HG03135 (cell line): ENCODE measurements at regions not wholly inside any gene's neighbourhood (a gene's known extent, or its start where the extent isn't known, plus 50 kb on each side); places are given as distances from the start of the nearest gene placed in this dataset.
"Not testable (repeated sequence)": the region's sequence is repeated elsewhere in the genome, so short reads cannot be mapped to it uniquely, and the experiment has no call there.

ENCODE experiments used
- ATAC-seq: cut with Tn5 transposase; IDR thresholded peaks from one replicate; pipeline ENCODE4 v1.9.1; 2021; ENCODE audit warnings: mild to moderate bottlenecking, moderate library complexity; ENCODE audit not compliant: unreplicated experiment

DNA sequence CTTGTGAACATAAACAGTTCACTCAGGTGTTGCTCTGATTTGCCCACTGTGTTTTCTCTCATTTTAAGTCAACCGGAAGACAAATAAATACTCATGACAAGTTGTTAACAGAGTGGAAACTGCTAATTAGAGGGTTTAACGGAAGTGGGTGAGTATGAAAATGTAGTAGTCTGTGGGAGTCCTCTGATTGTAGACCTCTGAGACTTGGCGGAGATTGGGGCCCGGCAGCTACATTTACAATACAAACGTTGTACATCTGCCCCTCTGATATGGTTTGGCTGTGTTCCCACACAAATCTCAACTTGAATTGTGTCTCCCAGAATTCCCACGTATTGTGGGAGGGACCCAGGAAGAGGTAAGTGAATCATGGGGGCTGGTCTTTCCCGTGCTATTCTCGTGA, 107.3 kb upstream of the FAM98A start:
- ATAC-seq = no peak

DNA sequence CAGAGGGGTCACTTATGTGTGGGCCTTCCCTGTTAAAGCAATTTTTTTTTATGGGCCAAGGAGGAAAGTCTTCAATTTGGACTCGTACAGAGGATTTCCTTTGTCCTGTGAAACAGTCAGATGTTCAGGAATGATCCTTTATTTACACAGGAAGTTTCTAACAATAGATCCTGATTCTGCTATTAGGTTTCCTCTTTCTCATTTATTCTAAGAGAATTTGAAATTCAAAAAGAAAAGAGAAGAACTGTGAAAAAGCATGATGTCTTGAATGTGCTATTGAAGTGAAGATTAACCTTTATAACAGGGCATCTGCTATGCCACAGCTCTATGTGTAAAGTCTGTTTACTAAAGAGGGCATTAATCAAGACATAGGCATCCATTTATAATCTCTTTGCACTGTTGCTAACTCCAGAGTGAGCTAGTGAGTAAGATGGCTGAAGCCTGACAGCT, 105.3 kb upstream of the FAM98A start:
- no peak for ATAC-seq

DNA sequence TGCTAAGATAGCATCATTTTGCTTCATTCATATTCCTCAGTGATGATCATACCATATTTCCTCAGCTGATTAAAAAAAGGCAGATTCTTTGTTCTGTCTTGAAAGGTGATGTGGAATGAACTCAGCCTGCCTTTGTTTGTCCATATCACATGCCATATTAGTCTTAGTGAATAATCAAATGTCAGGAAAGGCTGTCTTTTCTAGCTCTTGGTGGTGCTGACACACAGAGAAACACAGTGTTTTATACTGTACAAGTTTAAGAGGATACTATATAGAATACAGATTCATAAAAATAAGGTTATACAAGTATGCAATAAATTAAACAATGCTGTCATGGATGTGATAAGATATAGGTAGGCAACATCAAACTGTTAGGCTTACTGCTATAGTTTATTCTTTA, 97.1 kb upstream of the FAM98A start:
- no peak for ATAC-seq

DNA sequence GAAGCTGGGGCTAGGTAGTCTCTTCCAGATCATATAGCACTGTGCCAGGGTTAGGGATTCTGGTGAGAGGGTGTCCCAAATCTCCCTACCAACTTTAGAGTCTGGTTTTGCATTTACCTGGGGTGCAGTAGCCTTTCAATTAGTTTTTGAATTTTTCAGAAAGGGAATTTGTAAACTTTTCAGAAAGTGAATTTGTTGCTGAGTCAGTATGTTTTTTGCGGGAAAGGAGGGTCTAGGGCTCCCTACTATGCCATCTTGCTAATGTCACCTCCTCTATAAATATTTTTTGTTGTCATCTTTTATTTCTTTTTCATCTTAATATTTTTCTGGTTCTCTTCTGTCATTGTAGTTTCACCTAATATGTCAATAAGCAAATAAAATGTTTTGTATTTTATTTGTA, 95.8 kb upstream of the FAM98A start:
- no peak for ATAC-seq

DNA sequence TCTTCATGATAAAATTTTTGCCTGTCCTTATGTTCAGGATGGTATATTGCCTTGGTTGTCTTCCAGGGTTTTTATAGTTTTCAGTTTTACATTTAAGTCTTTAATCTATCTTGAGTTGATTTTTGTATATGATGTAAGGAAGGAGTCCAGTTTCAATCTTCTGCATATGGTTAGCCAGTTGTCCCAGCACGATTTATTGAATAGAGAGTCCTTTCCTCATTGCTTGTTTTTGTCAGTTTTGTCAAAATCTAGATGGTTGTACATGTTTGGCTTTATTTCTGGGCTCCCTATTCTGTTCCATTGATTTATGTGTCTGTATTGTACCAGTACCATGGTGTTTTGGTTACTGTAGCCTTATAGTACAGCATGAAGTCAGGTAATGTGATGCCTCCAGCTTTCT, 91.6 kb upstream of the FAM98A start:
- ATAC-seq = not testable (repeated sequence)

DNA sequence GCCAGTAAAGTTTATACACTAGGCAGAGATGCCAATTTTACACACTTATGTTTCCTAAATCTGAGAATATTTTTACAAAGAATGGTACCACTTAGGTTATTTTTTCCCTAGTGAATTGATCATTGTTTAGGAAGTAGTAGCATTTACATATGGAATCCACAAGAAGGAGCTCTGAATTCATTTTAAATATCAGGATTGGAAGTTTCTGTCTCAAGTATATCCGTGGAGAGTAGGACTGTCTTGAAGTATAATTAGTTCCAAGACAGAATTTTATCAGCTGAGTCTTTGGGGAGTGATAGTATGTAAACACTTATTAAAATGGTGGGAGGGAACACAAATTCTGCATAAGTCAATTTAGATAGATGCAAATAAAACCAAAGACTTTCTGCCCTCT, 82.3 kb upstream of the FAM98A start:
- no peak for ATAC-seq

DNA sequence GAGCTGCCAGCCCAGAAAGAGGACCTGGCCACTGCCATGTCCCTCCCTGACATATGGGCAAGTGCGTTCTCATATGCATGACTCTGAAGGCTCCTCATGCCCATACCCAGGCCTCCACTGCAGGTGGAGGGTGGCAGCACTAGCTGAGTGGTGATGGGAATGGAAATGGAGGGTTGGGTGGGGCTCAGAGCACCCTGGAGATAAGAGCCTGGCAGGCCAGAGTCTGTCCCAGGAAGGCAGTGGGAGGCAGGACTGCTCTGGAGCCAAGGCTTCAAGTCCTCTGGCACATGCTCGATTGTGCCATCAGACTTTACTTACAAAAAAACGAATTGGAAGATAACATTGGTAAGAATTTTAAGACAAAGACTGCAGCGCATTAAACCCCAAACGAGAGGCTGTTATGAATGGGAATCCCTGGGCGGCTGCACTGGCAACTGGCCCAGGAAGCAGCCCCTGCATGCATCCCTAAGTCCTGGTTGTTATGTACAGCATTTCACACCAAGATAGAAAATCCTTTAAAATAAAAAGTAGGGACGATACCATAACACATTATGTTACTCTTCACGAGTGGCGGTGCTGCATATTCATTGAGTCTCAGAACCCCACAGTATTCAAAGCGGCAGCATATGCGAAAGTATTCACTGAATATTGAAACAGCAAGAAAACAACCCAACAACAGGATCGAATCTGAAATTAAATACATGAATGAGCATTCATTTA, 81.7 kb upstream of the FAM98A start:
- no peak for ATAC-seq

DNA sequence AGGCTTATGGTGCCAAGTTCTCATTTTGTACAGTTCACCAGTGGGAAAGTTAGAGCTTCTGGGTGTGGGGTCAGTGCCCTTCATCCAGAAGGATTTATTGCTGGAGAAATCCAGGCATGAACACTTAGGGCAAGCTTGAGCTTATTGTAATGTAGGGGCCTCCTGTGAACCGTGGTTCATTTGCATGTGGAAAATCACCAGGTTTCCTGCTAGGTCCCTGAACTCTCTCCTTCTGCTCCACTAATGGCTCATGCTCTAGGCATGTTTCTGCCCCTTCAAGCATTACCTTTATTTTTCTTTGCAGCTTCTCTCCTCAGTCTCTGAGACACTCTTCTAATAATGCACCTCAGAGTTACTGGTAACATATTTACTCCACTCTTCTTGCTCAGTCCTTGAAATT, 79.3 kb upstream of the FAM98A start:
- no peak for ATAC-seq

DNA sequence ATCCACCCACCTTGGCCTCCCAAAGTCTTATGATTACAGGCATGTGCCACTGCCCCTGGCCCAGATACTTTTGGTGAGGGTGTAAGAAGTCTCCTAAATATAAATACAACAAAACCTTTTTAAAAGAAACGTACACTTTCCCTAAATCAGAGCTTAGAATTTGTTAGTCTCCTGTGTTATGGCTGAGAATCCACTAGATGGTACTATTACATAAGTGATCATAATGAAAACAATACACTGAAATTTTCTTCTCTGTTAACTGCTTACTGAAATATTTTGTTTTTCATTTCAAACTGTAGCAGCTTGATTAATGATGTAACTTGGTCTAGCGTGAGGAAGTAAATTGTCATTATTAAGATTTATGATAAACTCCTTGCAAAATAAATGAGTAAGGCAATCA, 74.8 kb upstream of the FAM98A start:
- ATAC-seq = no peak

DNA sequence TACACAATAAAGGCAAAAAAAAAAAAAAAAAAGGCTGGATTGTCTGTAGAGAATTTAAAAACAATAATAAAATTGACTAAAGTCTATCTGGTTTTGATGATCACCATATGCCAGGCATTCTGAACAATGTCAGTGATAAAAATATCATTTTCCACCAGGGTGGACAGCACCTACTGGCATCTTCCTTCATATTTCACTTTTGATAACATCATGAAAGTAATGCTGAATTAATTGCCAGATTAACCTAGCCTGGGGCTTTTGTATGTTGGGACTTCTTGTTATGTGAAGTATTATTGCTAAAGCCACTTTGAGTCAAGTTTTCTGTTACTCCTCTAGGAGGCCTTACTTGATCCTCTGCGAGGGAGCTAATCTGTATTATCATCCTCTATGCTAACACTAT, 73.8 kb upstream of the FAM98A start:
- no peak for ATAC-seq

DNA sequence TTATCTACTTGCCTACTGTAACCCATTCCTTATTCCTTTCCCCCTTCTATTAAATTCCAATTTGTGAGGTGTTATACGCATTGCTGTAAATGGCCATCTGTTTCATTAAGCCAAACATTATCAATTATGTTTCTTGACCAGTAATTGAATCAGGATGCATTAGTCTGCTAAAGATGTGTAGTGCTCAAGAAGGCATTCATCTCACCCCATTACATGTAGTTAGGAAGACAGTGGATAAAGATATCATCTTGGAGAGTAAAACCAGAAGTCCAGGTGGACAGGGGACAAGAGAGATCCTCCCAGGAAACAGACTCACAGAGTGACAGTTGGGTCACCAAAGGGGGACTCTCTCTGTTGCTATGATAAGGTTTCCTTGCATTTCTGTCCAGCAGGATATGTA, 73.3 kb upstream of the FAM98A start:
- no peak for ATAC-seq

DNA sequence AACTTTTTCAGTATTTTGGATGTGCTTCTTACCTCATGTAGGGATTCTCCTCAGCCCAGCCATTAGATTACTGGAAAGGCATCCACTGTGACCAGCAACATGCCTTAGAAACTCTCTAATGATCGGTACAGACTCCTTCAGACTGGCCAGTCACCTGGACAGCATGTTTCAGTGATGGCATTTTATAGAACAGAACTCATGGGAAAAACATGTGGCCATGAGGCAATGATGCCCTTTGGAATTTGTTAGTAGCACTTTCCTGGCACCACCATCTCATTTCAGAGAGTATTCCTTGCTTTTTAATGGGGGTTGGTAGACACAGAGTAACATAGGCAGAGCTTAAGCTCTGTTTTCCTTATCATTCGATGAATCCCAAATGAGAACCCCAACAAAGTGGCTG, 72.1 kb upstream of the FAM98A start:
- ATAC-seq = no peak

DNA sequence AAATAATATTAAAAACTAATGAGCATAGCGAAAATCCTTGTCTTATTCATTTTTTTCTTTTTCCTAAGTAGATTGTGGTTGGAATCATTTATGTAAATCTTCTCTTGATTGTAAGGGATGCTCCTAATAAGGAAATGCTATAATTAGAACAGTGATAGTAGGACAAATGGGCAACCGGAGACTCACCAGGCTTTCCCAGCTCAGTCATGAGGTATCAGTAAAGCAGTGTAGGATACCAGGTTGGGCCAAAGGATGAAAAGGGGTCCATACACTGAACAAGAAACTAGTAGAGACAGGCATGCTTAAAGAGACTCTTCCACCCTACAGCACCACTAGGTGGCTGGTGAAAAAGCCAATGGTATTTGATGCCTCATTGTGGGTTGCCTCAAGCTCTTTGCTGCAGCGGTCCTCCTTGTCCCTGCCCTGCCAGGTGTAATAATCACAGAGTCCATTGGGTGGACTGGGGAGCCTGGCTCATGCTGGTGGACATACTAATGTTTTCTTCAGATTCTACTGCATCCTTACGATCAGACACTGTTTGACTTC, 71.4 kb upstream of the FAM98A start:
- no peak for ATAC-seq

DNA sequence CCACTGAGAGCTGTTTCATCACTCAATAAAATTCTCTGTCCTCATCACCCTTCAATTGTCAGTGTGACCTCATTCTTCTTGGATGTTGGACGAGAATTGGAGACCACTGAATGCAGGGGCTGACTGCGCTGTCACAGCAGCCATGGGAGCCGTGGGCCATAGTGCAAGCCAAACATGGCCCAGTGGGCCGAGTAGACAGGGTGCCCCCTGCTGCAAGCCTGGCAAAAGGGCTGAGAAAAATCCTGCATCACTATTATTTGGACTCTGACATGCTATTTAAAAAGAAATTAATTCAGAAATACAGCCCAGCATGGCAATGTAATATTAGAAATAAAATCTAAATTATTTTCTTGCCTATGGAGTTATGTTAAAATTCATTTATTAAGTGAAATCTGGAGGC, 67.8 kb upstream of the FAM98A start:
- no peak for ATAC-seq

DNA sequence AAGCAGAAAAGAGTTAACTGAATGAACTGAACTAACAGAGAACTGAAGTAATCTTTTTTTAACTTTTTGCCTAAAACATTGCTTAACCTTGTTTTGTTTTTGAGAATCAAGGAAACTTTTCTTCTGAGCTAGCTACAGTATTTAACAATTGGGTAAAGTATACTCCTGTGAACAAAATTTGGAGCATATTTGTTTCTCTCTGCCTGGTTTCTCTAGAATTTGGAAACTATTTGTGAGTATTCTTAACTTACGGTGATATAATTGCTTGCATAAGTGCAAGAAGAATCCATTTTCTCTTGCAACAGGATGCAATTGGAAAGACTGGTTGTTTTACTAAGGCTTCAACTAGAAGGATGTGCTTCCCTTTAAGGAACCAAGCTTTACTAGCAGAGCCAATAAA, 65.9 kb upstream of the FAM98A start:
- ATAC-seq = no peak

DNA sequence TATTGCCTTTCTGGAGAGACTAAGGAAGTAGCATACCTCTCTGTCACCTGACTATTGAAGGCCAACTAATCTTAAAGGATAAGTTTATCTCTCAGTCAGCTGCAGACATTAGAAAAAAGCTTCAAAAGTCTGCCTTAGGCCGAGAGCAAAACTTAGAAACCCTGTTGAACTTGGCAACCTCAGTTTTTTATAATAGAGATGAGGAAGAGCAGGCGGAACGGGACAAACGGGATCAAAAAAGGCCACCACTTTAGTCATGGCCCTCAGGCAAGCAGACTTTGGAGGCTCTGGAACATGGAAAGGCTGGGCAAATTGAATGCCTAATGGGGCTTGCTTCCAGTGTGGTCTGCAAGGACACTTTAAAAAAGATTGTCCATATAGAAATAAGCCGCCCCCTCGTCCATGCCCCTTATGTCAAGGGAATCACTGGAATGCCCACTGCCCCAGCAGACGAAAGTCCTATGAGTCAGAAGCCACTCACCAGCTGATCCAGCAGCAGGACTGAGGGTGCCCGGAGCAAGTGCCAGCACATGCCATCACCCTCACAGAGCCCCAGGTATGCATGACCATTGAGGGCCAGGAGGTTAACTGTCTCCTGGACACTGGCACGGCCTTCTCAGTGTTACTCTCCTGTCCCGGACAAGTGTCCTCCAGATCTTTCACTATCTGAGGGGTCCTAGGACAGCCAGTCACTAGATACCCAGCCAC, 61.5 kb upstream of the FAM98A start:
- no peak for ATAC-seq

DNA sequence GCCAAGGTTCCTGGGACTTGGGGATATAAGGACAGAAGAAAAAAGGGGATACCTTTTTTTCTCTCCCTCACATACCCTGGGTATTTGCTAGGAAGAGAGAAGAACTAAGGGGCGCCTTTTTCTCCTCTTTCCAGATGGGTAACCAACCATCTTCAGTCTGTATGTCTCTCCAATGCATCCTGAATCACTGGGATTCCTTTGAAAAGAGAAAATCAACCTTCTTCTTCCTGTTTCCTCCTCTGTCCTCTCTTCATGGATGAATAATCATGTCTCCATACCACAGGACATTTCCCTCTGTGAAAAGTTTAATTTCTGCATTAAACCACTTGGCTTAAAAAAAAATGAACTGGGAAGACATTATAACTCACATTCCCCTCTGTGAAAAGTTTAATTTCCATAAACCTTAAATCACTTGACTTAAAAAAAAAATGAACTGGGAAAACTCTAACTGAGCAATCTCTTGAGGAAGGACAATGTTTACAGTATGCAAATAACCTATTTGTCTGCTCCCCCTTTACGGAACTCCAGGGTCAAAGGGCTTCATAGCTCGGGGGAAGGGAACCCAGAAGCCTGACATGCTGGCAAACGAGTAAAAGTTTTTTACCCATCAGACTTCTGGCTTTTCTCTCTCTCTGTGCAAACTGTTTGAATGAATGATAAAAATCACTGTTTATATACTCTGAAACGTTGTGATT, 56.7 kb upstream of the FAM98A start:
- no peak for ATAC-seq

DNA sequence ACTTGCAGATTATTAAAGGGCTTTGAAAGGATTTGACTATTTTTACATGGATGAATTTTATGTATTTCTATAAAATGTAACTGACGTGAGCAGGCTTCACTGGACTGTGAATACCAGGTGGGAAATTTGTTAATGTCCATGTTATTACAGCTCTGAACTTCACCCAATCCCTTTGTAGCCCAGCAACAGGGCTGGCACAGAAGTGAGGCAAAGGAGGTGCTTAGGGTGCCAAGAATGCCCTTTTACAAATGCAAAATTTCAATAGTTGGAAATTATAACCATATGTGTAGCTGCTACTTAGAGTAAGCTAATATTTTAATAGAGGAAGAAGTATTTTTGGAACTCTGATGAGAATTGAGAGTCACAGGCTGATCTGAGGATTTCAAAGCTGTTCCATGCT, 53.7 kb upstream of the FAM98A start:
- ATAC-seq = no peak

DNA sequence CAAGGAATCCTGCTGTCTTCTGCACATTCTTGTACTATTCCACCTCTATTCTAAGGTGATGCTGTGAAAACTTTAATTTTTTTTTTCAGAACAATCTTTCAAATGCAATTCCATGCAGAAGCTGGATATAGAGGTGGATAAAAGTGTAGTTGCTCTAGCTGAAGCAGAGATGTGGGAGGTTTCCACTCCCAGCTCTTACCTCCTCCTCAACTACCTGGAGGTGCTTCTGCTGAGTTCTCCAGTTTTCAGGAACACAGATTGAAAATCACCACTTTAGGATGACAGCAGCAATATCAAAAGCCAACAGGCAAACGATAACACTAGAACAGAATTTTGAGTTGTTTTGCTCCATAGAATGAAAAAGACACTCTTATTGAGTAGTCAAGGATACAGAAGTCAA, 51.1 kb upstream of the FAM98A start:
- no peak for ATAC-seq
